ENCODE measurements at regions not wholly inside any gene's neighbourhood (a gene's known extent, or its start where the extent isn't known, plus 50 kb on each side); places are given as distances from the start of the nearest gene placed in this dataset.
"Not testable (repeated sequence)": the region's sequence is repeated elsewhere in the genome, so short reads cannot be mapped to it uniquely, and the experiment has no call there.

- DNase-seq (ENCODE audit: low spot score): no peak
Observed at GRCh38 chr13:42478531-42479156, 95.3 kb upstream of the TNFSF11 start.

GRCh38 chr13:42484386-42484785, 89.6 kb upstream of the TNFSF11 start:
- DNase-seq (ENCODE audit: low spot score): no peak

GRCh38 chr13:42485272-42485671, 88.7 kb upstream of the TNFSF11 start:
- no peak for DNase-seq (ENCODE audit: low spot score)

GRCh38 chr13:42486711-42487198, 87.2 kb upstream of the TNFSF11 start:
- DNase-seq (ENCODE audit: low spot score): peak; percentile 30

GRCh38 chr13:42487221-42487620, 86.7 kb upstream of the TNFSF11 start:
- no peak for DNase-seq (ENCODE audit: low spot score)

GRCh38 chr13:42490676-42491075, 83.3 kb upstream of the TNFSF11 start:
- no peak for DNase-seq (ENCODE audit: low spot score)

GRCh38 chr13:42492372-42492920, 81.5 kb upstream of the TNFSF11 start:
- DNase-seq (ENCODE audit: low spot score): no peak

- no peak for DNase-seq (ENCODE audit: low spot score)
Observed at GRCh38 chr13:42494157-42494556, 79.8 kb upstream of the TNFSF11 start.

- DNase-seq (ENCODE audit: low spot score): no peak
Observed at GRCh38 chr13:42495255-42495654, 78.7 kb upstream of the TNFSF11 start.

GRCh38 chr13:42495751-42496150, 78.2 kb upstream of the TNFSF11 start:
- no peak for DNase-seq (ENCODE audit: low spot score)

- not testable (repeated sequence) for DNase-seq (ENCODE audit: low spot score)
Observed at GRCh38 chr13:42496926-42497554, 76.9 kb upstream of the TNFSF11 start.

- DNase-seq (ENCODE audit: low spot score): no peak
Observed at GRCh38 chr13:42497798-42498197, 76.2 kb upstream of the TNFSF11 start.

- no peak for DNase-seq (ENCODE audit: low spot score)
Observed at GRCh38 chr13:42498521-42498920, 75.4 kb upstream of the TNFSF11 start.

Measured in AG20443 (cell line).